ENCODE measurements at regions not wholly inside any gene's neighbourhood (a gene's known extent, or its start where the extent isn't known, plus 50 kb on each side); places are given as distances from the start of the nearest gene placed in this dataset.
"Not testable (repeated sequence)": the region's sequence is repeated elsewhere in the genome, so short reads cannot be mapped to it uniquely, and the experiment has no call there.

DNA sequence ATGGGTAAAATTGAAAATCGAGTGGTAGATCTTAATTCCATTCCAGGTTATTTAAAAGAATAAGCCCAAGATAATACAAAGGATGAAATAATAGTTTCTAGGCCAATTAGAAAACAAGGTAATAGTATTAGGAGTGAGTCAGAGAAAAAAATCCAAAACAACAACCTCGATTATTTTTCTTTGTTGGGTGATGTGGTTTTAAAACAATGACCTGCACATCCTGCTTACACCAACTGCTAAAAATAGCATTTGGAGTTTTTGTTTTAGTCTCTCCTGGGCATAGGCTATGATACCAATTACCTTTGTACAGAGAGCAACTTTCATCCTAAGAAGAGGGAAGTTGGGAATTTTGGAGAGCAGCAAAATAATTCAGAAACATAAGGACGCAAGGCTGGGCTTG, 101.7 kb upstream of the MYO10 start:
- no peak for DNase-seq

GRCh38 chr5:17039170-17039569, 103.1 kb upstream of the MYO10 start:
- no peak for DNase-seq

- no peak for DNase-seq
These were observed 106.0 kb upstream of the MYO10 start for GRCh38 chr5:17042041-17042440.

- no peak for DNase-seq
These were observed 110.2 kb upstream of the MYO10 start for GRCh38 chr5:17046320-17046719.

DNA sequence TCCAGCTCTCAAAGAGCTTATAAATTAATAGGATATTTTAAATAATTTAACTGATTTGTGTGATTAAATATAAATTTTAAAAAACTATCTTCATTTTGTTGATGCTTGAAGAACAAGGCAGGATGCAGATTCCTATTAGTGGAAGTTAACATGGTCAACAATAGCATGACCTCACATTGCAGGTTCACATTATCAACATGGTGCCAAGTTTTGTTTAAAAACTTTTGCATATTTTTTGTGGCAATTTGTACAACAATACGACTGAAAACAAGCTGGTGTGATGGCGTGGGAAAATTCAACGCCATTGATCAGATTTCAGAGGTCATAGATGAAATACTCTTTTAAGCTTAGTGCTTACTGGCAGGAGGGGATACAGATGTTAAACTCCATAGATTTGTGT, 114.1 kb upstream of the MYO10 start:
- DNase-seq = no peak

DNA sequence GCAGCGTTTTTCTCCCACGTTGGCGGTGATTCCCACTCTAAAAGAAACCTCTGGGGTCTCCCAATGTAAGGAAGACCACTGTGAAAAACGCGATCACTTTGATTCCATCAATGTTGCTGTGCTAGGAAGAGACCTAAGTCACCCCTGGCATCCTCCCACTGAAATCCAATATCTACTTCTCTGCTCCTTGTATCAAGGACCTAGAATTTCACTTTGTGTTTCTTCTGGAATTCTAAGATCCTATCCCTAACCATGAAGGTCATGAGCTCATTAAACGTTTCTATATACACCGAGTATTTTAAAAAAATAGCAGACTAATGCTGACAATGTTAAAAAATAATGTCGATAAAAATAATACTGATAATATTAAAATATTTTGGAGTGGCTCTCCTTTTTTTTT, 118.8 kb upstream of the MYO10 start:
- no peak for DNase-seq

- DNase-seq = peak; percentile 20
These were observed 120.1 kb upstream of the MYO10 start for GRCh38 chr5:17056141-17056631.

GRCh38 chr5:17058438-17058837, 122.3 kb upstream of the MYO10 start:
- DNase-seq = no peak

GRCh38 chr5:17061973-17062470, 125.9 kb upstream of the MYO10 start:
- DNase-seq = no peak

GRCh38 chr5:17062741-17063140, 126.7 kb upstream of the MYO10 start:
- not testable (repeated sequence) for DNase-seq

DNA sequence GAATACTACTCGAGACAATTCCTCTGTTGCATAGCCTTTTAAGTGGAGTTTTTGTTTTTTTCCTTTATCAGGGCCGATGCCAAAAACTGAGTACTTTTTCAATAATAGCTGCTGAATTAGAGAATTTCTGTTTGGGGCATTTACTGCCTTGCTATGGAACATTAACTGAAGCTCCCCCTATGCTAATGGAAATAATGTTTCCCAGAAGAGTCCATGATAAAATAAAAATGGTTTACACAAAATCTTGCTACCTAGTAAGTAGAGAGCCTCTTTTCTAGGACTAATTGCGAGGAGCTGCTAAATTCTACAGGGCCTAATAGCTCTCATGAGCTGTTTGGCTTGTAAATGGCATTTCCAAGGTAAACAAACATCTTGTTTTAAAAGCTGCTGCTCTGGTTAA, 128.2 kb upstream of the MYO10 start:
- DNase-seq = no peak

DNA sequence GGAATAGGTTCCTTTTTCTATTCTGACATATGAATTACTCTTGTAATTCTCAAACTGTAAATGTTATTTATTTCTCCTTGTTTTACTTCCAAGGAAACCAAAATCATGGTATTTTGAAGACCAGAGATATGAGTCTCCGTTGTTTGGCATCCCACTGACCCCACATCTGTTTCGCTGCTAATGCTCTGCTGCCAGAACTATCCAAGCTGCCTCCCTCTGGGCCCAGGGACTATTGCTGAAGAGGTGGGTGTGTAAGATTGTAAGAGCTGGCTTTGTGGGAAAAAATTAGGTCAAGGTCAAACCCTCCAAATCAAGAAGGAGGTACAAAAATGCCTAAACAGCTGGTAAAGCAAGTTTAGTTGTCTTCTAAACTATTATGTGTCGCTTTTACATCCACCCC, 129.4 kb upstream of the MYO10 start:
- DNase-seq = no peak

- not testable (repeated sequence) for DNase-seq
These were observed 129.9 kb upstream of the MYO10 start for GRCh38 chr5:17066026-17066425.

DNA sequence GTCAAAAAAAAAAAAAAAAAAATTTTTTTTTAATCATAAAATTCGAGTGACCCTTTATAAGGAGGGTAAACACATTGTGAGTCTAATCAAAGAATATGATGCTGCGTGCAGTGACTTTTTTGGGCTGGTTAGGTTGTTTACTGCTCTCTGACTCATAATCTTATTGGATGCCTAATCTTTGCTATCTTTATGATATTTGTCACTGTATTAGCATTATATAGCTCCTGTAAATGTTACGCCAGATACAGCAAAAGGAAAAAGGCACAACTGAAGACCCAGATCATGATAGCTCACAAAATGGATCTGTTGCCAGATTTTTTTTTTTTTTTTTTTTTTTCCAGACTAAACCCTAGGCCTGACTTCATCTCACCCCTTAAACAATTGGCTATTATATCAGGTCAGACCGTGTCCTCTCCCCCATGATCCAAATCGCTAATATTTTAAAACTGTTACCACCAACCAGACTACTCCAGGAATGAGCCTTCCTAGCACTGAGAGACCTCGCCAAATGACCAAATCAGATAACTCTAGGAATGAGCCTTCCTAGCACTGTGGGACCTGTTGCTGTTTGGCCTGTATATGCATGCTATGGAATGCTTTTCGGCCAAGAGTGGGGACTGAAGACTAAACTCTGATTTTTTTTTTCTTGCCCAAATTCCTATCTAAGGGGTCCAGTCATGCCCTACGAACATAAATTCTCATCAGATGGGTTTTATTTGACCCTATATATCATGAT, 131.7 kb upstream of the MYO10 start:
- no peak for DNase-seq

- no peak for DNase-seq
These were observed 134.0 kb upstream of the MYO10 start for GRCh38 chr5:17069995-17070511.

DNA sequence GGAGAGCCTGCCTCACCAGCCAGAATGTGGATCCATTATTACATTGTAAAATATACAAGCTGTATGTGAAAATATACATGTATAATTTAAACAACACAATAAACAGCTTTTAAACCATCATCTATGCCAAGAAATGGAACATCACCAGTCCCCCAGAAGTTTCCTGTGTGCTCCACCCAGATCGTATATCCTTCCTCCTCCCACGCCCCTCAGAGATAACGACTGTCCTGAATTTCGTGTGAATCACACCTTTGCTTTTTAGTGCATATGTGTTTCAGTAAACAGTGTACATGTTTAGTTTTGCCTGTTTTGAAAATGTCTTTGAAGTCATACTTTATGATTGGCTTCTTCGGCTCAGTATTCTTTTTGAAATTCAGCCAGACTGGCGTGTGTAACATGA, 134.6 kb upstream of the MYO10 start:
- no peak for DNase-seq

DNA sequence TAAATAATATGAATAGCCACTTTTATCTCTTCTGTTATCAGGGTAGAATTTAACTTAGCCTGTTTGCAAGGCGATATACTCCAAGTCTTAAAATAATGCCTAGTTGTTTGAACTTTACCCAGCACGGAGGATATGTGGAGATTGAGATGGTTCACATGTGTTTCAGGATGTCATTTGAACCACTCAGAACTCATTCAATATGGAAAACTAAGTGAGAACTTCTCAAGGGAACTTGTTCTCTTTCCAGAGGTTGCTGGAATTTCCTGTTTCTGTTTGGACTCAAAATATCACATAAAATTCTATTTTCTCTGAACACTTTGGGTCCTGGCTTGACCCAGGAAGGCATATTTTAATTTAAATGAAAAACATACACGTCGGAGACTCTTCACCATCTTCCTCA, 139.1 kb upstream of the MYO10 start:
- no peak for DNase-seq

DNA sequence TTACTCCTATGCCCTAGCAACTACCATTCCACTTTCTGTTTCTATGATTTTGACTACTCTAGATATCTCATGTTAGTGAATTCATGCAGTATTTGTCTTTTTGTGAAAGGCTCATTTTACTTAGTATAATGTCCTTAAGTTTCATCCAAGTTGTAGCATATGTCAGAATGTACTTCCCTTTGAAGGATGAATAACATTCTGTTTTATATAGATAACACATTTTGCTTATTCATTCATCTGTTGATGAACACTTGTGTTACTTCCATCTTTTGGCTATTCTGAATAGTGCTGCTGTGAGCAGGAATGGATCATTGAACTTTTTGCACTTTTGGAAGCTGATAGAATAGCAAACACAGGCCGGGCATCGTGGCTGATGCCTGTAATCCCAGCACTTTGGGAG, 140.2 kb upstream of the MYO10 start:
- DNase-seq = no peak

DNA sequence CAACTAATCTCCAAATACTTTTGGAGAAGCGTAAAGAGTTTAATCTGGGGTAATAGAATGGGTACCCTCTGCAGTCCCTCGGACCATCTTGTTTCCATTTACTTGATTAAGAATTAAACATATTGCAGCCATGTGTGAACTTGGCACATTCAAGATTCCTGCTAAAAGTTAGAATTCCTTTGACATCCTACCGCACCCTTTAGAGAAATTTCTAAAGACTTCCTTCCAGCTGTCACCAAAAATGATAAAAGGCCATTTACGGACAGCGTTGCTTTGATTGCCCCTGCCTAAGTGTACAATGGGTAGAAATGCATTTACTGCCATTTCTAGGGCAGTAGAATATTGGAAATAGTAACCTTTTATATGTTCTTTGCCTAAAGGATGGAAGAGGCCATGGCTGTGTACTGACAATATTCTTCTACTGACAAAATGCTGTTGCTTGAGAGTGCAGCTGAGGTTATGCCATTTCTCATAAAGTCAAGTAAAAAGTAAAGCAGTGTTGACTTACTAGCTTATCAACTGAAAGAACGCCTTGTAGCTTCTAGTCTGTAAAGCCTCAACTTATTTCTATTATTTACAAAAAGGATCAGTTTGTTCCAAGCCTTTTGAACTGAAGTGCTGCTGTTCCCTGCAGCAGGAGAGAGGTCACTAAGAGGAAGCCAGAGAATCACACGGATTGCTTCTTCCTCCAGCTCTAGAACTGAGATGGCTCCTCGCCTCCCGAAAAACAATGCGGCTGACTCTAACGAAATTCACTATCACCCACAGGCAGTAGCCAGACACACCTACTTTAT, 139.8 kb upstream of the BASP1 start:
- DNase-seq = no peak

DNA sequence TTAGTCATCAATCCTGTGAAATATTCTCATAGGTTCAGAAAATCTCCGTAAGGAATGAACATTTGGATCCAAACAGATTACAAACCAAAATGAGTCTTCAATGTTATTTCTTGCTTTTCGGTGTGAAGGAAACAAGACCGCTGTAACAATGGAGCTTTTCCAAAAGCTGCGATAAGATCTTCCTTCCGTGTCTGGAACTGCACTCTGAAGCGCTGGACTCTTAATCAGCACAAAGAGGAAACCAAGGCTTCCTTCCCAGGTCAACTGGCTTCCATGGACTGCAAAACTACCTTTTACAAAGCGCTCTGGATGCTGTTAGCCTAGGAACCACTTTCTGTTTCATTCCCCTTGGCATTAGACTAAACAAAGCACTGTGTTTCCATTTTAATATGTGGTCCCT, 137.9 kb upstream of the BASP1 start:
- no peak for DNase-seq

- no peak for DNase-seq
These were observed 137.1 kb upstream of the BASP1 start for GRCh38 chr5:17080361-17080760.

DNA sequence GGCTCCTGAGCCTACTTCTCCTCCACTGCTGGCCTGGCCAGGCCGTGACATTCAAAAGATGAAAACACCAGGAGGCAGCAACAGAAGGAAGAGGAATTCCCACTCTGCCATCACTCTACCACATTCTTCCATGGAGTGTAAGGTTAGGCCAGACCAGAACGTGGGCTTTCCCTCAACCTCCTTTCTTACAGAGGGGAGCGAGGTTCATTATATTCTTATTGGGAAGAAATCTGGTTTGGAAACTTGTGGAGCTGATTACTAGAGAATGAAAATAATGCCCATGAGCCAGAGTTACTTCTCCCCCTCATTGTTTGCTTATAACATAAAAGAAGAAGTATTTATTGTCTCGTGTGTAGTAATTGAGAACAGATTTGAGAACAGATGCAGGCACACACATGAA, 136.3 kb upstream of the BASP1 start:
- DNase-seq = no peak

- DNase-seq = not testable (repeated sequence)
These were observed 134.2 kb upstream of the BASP1 start for GRCh38 chr5:17083276-17083675.

Data from occipital lobe (tissue), 1 donor.